ENCODE measurements at regions not wholly inside any gene's neighbourhood (a gene's known extent, or its start where the extent isn't known, plus 50 kb on each side); places are given as distances from the start of the nearest gene placed in this dataset.

GRCh38 chr2:236809716-236810115 is 240.1 kb downstream of the ACKR3 start (continued):
- TF ChIP-seq SNAPC4 (CRISPR knock-in tag; IDR thresholded peaks at IDR 0.05) (no peak), ZNF552 (CRISPR knock-in tag; IDR thresholded peaks at IDR 0.05; ENCODE audit: borderline replicate concordance) (no peak), ZNF570 (CRISPR knock-in tag; IDR thresholded peaks at IDR 0.05; ENCODE audit: borderline replicate concordance) (no peak), SIX1 (CRISPR knock-in tag; IDR thresholded peaks at IDR 0.05; ENCODE audit: borderline replicate concordance) (no peak), ZFP41 (CRISPR knock-in tag; IDR thresholded peaks at IDR 0.05; ENCODE audit: borderline replicate concordance) (no peak)
- TF ChIP-seq, protein P1, sequence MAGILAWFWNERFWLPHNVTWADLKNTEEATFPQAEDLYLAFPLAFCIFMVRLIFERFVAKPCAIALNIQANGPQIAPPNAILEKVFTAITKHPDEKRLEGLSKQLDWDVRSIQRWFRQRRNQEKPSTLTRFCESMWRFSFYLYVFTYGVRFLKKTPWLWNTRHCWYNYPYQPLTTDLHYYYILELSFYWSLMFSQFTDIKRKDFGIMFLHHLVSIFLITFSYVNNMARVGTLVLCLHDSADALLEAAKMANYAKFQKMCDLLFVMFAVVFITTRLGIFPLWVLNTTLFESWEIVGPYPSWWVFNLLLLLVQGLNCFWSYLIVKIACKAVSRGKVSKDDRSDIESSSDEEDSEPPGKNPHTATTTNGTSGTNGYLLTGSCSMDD (CRISPR knock-in tag; IDR thresholded peaks at IDR 0.05), result no peak

GRCh38 chr2:236811062-236811656 is 241.5 kb downstream of the ACKR3 start:
- ChIA-PET POLR2A (no interaction called here), CTCF (ENCODE audit: low intra/inter-chr PET ratio, low total read pairs) (no interaction called here)
- 27% methylated on average over 4 of the region's 4 CpGs for WGBS (ENCODE audit: low lambda C conversion rate)
- Histone ChIP-seq H3K27me3 (ENCODE audit: control insufficient read depth in 1 of 2, insufficient read depth in 2 of 2, low read length in 2 of 2) (no peaks in the 10 kb centered on the region; a peak in 1 of 5 replicates), H3K27ac (ENCODE audit: extremely low read length, insufficient read depth, low read length) (no peak overlapping the region), H3K36me3 (replicated peaks in 1 of 2; ENCODE audit: control insufficient read depth in 1 of 2, insufficient read depth in 2 of 2, low read length in 2 of 2) (no peaks in the 10 kb centered on the region), H3K4me2 (ENCODE audit: low read depth, low read length) (no peak overlapping the region; the same call in 1 of the 2 replicates), H3K9ac (ENCODE audit: insufficient read depth, low read depth, low read length) (no peak overlapping the region), H3K4me1 (ENCODE audit: insufficient read depth, low read length) (no peaks in the 10 kb centered on the region), H4K20me1 (ENCODE audit: insufficient read depth, low read length) (no peaks in the 10 kb centered on the region), H2AFZ (ENCODE audit: low read length) (no peak overlapping the region), H3K79me2 (ENCODE audit: insufficient read depth, low read length) (no peaks in the 10 kb centered on the region), H3K4me3 (replicated peaks in 1 of 3; ENCODE audit: insufficient read depth in 1 of 3, low read depth in 2 of 3, low read length in 3 of 3) (no peak overlapping the region), H3K9me3 (ENCODE audit: low read length) (peaks cover 35% of the 10 kb centered on the region)
- ATAC-seq (no peak; the same call in 2 of the 3 replicates), FAIRE-seq (no peak), DNase-seq (ENCODE audit: low spot score) (no peak)
- BruUV-seq (replicated peaks), result no TSS peak
- in situ Hi-C loops (cut with HindIII; ENCODE audit: extremely low pct_ligation_motif_present, low pct_unique_long_range_greater_than_20kb) (no loop called here), intact Hi-C loops (cut with micrococcal nuclease; ENCODE audit: unreplicated experiment) (loop anchor here (10.0 kb wide), 1 partner anchor 214 kb away; no protein-coding TSS in a partner anchor)
- TF ChIP-seq, protein P2, sequence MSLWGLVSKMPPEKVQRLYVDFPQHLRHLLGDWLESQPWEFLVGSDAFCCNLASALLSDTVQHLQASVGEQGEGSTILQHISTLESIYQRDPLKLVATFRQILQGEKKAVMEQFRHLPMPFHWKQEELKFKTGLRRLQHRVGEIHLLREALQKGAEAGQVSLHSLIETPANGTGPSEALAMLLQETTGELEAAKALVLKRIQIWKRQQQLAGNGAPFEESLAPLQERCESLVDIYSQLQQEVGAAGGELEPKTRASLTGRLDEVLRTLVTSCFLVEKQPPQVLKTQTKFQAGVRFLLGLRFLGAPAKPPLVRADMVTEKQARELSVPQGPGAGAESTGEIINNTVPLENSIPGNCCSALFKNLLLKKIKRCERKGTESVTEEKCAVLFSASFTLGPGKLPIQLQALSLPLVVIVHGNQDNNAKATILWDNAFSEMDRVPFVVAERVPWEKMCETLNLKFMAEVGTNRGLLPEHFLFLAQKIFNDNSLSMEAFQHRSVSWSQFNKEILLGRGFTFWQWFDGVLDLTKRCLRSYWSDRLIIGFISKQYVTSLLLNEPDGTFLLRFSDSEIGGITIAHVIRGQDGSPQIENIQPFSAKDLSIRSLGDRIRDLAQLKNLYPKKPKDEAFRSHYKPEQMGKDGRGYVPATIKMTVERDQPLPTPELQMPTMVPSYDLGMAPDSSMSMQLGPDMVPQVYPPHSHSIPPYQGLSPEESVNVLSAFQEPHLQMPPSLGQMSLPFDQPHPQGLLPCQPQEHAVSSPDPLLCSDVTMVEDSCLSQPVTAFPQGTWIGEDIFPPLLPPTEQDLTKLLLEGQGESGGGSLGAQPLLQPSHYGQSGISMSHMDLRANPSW (CRISPR knock-in tag; IDR thresholded peaks at IDR 0.05; ENCODE audit: borderline replicate concordance), result no peak
- TF ChIP-seq HCFC1 (IDR thresholded peaks at IDR 0.05; ENCODE audit: low read depth, low read length) (no peak), AGO1 (IDR thresholded peaks at IDR 0.05; ENCODE audit: low read depth, low read length, poor library complexity, severe bottlenecking) (no peak), ZNF143 (CRISPR knock-in tag; IDR thresholded peaks at IDR 0.05) (no peak), NKX3-1 (CRISPR knock-in tag; IDR thresholded peaks at IDR 0.05) (no peak)
- TF ChIP-seq, protein P3, sequence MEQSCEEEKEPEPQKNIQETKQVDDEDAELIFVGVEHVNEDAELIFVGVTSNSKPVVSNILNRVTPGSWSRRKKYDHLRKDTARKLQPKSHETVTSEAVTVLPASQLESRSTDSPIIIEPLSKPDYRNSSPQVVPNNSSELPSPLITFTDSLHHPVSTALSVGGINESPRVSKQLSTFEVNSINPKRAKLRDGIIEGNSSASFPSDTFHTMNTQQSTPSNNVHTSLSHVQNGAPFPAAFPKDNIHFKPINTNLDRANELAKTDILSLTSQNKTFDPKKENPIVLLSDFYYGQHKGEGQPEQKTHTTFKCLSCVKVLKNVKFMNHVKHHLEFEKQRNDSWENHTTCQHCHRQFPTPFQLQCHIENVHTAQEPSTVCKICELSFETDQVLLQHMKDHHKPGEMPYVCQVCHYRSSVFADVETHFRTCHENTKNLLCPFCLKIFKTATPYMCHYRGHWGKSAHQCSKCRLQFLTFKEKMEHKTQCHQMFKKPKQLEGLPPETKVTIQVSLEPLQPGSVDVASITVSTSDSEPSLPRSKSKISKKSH (CRISPR knock-in tag; IDR thresholded peaks at IDR 0.05; ENCODE audit: borderline replicate concordance), result no peak

Measured in HepG2 (cell line).